ENCODE measurements at regions not wholly inside any gene's neighbourhood (a gene's known extent, or its start where the extent isn't known, plus 50 kb on each side); places are given as distances from the start of the nearest gene placed in this dataset.

DNA sequence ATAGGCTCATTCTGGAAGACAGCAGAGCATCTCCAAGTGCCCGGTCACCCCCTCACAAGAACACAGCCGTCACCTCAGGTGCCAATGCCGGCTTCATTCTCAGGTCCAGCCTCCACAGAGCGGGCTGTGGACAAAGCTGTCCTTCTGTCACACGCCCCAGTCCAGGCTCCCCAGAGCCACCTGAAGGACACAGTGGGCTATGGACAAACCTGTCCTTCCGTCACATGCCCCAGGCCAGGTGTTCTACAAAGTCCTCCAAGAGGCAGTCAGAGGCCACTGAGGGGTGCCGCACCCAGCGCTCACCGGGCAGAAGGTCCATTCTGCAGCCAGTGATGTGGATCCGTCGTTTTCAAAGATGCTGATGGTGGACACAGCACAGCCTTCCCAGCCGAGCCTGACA lies 173.2 kb upstream of the PPP2R2D start:
- no peak for DNase-seq (ENCODE audit: low read depth, low spot score)
- in situ Hi-C loops (cut with HindIII; ENCODE audit: low pct_unique_long_range_greater_than_20kb, low sequenced_read_pairs): no loop called here

DNA sequence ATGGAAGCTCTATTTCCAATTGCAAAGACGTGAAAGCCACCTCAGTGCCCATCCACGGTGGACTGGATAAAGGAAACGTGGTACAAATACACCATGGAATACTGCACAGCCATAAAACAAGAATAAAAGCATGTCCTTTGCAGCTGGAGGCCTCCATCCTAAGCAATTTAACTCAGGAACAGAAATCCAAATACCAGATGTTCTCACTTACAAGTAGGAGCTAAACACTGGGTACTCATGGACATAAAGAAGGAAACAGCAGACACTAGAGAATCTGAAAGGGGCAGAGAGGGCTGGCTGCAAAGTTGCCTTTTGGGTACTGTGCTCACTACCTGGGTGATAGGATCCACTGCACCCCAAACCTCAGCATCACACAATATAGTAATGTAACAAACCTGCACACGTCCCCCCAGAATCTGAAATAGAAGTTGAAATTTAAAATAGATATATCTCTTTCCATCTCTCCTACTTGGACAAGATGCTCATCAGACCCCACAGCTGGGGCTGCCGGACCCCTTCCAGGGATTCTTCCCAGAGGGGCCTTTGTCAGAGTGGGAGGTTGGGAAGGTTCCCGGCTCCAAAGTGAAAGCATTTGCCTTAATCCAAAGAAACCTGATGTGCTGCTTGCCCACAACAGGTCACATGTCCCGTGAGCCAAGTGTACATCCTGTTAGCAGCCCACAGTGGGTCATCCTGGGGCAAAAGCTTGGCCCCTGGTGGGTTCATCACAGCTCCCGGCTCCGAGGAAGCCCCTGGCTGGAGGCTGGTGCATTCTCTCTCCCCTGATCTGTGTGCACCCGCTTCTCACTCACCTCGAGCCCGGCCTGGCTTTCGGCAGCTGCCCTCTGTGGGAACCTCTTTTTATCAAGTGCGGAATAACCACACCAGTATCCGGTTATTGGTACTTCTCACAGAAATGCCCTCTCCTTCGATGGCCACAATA lies 172.3 kb upstream of the PPP2R2D start:
- in situ Hi-C loops (cut with HindIII; ENCODE audit: low pct_unique_long_range_greater_than_20kb, low sequenced_read_pairs): no loop called here
- no peak for DNase-seq (ENCODE audit: low read depth, low spot score)

DNA sequence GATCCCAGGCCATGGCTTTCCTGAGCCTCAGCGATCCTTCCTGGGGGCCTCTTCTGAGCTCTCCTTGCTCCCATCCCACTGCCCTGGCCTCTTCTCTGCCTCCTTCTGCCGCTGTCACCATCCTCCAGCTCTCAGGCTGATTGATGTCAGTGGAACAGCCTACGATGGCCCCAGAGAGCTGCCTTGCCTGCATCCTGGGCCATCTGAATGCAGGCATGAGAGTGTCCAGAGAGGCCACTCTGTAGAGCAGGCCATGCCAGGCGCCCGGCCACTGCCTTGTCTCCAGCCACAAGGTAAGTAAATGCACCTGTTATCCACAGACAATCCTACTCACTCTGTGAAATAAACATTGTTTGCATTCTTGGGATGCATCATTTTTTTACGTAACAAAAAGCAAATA lies 171.4 kb upstream of the PPP2R2D start:
- in situ Hi-C loops (cut with HindIII; ENCODE audit: low pct_unique_long_range_greater_than_20kb, low sequenced_read_pairs): no loop called here
- DNase-seq (ENCODE audit: low read depth, low spot score): no peak

DNA sequence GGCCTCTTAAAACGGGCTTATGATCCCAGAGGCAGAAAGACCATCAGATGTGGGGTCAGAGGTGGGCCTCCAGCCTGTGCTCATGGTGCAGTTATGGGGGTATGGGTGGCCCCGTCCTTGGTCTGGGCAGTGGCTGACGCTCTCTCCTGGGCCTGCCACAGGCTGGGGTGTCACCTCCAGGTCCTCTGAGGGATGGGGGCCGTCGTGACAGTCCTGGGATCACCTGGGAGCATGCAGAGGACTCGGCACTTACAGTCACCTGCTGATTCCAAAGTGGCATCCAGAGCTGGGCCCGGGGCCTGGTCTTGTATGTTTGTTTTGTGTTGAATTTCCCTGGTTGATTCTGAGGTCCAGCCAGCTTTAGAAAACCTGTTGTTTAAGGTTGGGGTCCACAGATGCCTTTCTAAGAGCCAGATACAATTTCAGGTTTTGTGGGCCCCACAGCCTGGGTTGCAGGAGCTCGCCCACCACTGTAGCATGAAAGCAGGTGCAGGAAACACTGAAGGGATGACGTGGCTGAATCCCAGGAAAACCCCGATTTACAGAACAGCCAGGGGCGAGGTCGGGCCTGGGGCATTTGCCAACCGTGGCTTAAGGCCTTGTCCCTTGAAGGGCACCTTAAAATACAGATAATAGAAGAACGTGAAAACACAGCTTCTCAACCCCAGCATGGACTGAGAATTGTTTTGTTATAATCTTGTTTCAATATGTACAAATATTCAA lies 170.7 kb upstream of the PPP2R2D start:
- DNase-seq (ENCODE audit: low read depth, low spot score): no peak
- in situ Hi-C loops (cut with HindIII; ENCODE audit: low pct_unique_long_range_greater_than_20kb, low sequenced_read_pairs): no loop called here

DNA sequence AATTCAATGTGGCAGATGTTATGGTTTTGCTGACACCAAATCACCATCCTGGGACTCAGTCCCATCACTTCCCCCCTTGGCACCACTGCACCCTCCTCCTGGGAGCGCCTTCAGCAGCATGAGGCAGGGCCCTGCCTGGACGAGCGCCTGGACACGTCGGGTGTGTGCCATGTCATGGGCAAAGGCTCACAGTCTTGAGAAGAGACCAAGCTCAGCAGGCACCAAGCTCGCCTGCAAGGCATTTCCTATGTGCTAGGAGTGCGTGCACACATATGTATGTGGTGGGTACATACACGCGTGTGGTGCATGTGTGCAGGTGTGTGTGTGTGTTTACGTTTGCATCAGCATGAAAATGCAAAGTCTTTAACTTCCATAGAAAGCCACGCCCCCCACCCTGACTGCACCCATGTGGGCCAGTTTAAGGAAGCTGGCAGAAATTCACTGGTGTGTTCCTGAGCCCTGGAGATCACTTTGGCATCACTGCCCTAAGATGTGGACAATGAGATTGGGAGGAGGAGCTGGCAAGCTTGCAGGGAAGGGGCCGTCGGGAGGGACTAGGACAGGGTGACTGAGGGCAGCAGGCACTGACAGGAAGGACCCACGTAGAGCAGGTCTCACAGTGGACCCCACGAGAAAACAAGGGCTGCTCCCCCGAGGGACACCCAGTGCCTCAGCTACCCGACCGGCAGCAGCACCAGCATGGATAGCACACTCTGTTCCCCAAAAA lies 169.9 kb upstream of the PPP2R2D start:
- DNase-seq (ENCODE audit: low read depth, low spot score): no peak
- in situ Hi-C loops (cut with HindIII; ENCODE audit: low pct_unique_long_range_greater_than_20kb, low sequenced_read_pairs): no loop called here

DNA sequence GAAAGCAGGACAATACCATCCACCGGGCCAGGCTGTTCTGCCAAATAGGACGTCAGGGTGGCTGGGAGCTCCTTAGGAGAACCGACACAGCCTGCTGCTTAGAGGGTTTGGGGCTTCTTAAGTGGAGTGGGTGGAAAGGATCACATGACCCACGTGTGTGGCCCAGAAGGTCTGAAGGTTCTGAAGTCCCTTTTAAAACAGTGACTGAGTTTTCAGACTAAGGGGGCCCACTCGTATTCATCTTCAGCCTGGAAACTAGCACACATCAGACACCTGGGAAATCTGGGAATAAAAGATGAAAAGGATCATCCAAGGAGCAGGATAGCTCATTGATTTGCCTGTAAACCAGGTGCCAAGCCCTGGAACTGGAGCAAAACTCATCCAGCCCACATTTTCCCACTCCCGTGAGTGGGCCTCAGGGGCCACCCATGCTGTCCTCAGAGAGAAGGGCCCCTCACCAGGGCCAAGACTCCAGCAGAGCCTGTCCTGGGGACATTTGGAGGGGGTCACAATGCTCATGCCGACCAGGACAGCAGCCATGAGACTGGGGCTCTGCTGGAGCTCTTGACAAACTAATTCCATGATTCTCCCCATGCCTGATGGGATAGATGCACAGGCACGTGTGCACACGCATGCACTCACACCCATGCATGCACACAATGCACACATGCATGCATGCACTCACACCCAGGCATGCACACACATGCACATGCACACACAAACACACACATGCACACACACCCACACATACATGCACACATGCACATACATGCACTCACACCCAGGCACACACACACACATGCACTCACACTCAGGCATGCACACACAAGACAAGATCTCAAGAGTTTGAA lies 168.8 kb upstream of the PPP2R2D start:
- in situ Hi-C loops (cut with HindIII; ENCODE audit: low pct_unique_long_range_greater_than_20kb, low sequenced_read_pairs): no loop called here
- no peak for DNase-seq (ENCODE audit: low read depth, low spot score)

DNA sequence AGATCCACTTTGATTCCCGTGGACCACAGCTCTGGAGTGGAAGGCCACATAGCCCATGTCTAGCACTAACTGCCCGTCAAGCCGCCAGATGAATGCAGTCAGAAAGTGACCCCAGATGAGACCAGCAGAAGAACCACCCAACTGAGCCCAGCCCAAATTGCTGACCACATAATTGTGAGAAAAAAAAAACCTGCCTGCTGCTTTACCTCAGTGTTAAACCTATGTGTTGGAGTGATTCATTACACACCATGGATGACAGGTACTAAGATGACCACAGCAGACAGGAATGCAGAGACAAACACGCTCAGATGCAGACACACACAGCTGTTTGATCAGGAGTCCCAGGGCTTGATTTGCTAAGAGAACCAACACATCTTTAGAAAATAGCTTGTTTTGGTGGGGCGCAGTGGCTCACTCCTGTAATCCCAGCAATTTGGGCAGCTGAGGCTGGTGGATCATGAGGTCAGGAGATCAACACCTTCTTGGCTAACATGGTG lies 168.1 kb upstream of the PPP2R2D start:
- DNase-seq (ENCODE audit: low read depth, low spot score): no peak
- in situ Hi-C loops (cut with HindIII; ENCODE audit: low pct_unique_long_range_greater_than_20kb, low sequenced_read_pairs): no loop called here

DNA sequence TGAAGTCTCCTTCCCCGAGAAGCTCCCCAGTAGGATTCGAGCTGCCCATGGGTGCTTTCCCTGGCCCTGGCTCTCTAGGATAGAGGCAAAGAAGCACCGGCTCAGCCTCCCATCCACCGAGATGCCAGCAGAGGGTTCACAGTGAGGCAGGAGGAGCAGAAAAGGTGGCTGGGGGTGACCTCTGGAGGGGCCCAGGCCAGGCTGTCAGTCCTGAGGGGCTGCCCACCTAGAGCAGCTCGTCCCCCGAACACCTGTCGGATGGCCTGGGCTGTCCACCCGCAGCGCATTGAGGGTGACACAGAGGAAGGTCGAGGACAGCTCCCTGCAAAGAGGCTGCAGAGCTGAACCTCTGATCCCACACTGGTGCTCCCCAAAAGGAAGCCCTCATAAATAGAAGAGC lies 167.2 kb upstream of the PPP2R2D start:
- in situ Hi-C loops (cut with HindIII; ENCODE audit: low pct_unique_long_range_greater_than_20kb, low sequenced_read_pairs): no loop called here
- no peak for DNase-seq (ENCODE audit: low read depth, low spot score)

DNA sequence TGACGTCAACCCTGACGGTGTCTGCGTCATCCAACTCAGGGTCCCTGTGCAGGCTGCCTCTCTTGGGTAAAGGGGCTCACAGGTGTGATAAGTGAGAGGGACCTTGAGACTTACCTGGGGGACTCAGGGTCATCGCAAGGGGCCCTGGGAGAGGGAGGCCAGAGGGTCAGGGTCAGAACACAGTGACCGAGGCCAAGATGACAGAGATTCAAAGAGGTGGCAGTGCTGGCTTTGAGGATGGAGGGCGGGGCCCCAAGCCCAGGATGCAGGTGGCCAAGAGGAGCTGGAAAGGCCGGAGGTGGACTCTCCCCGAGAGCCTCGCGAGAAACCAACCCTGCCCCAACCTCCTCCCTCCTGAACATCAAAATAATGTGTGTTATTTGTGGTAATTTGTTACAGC lies 165.2 kb upstream of the PPP2R2D start:
- no peak for DNase-seq (ENCODE audit: low read depth, low spot score)
- in situ Hi-C loops (cut with HindIII; ENCODE audit: low pct_unique_long_range_greater_than_20kb, low sequenced_read_pairs): no loop called here

DNA sequence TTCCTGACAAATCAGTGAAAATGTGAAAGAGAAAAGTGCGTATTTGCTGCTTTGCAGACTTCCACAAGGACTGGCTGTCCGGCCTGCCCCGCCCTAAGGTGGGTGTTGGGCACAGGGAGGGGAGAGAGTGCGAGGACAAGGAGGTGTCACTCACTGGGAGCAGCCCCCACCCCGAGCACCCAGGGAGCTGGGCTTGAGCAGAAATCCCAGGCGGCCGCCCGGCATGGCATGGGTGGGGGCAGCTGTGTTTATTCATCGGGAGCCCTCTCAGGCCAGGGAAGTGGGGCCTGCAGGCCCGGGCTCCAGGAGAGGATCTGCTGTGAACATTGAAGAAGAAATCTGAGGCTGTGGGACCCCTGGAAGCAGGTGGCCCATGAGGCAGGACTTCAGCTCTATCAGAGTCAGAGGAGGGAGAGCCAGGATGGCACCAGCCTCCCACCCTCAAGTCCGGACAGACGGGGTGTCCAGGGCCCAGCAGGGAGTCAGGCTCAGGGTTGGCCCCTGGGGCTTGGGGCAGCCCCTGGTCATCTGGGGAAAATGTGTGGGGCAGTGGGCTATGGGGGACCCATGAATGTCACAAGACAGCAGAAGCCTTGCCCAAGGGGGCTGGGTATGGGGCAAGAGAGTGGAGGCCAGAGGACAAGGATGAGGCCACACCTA lies 164.4 kb upstream of the PPP2R2D start:
- DNase-seq (ENCODE audit: low read depth, low spot score): no peak
- in situ Hi-C loops (cut with HindIII; ENCODE audit: low pct_unique_long_range_greater_than_20kb, low sequenced_read_pairs): no loop called here

DNA sequence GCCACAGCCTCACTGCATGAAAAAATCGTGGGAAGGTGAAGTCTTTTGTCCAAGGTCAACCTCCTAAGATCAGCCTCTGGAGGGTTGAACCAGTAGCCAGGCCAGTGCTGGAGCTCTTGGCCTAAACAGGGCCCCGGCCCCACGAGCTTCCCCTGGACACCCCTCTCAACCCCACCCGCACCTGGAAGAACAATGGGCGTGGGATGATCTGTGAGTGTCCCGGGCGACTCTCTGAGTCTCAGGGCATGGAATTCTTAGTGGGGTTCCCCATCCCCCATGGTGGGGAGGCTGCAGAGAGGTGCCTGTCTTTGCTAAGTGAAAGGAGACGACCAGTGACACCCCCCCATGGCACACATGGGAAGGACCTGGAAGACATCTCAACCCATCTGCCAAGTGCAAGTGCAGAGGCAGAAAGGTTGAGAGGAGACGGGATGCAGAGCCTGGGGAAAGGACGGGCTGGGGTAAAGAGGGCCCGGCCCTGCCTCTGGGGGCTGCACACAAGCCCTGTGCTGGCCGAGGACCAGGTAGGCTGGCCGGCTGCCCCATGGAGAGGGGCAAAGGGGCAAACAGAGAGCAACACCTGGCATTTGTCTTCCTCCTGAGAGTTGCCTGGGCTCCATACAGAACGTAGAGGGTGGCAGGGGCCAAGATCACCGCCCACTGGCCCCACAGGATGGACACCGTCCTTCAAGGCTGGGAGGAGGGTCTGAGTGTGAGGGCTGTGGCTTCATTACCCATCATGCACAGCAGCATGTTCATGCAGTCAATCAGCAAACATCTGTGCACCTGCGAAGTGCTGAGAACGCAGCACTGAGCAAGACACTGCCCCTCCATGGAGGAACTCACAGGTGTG lies 163.0 kb upstream of the PPP2R2D start:
- DNase-seq (ENCODE audit: low read depth, low spot score): no peak
- in situ Hi-C loops (cut with HindIII; ENCODE audit: low pct_unique_long_range_greater_than_20kb, low sequenced_read_pairs): no loop called here

DNA sequence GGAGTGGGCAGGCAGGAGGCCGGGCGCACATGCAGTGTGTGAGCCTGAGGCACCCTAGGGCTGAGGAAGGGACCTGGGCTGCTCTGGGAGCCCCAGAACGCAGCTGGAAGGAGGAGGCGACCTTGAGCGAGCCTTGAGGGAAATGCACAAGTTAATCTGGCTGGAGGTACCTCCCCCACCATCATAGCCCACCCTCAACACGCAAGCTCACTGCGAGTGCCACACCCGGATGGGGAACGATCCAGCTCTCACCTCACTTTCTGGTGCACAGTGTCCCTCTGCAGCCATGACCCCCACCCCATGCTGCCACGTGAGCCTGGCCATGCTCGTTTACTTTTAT lies 162.4 kb upstream of the PPP2R2D start:
- in situ Hi-C loops (cut with HindIII; ENCODE audit: low pct_unique_long_range_greater_than_20kb, low sequenced_read_pairs): no loop called here
- no peak for DNase-seq (ENCODE audit: low read depth, low spot score)

DNA sequence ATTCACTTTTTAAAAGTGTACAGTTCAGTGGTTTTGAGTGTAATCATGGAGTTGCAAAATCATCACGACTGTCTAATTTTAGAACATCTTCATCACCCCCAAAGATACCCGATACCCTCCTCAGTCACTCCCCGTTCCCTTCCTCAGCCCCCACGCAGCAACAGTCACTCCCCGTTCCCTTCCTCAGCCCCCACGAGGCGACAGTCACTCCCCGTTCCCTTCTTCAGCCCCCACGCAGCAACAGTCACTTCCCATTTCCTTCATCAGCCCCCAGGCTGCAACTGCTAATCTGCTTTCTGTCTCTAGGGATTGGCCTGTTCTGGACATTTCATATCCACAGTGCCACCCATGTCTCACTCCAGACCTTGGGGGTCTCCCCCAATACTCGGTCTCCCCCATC lies 161.6 kb upstream of the PPP2R2D start:
- in situ Hi-C loops (cut with HindIII; ENCODE audit: low pct_unique_long_range_greater_than_20kb, low sequenced_read_pairs): no loop called here

DNA sequence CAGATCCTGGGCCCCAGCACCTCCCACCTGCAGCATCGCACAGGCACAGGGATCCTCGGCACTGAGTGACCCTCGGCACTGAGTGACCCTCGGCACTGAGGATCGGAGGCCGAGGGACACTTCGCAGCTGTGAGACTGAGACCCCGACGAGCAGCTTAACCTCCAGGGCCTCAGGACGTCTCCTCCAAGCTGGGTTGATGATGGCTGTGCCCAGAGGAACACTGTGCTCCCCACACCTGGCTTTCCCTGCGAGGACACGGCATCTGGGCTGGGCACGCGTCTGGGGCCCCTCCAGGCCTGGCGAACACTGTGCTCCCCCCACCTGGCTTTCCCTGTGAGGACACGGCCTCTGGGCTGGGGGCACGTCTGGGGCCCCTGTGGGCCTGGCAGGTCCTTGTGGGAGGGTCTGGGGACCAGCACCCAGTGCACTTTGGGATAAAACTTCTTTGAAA lies 158.3 kb upstream of the PPP2R2D start:
- in situ Hi-C loops (cut with HindIII; ENCODE audit: low pct_unique_long_range_greater_than_20kb, low sequenced_read_pairs): no loop called here
- no peak for DNase-seq (ENCODE audit: low read depth, low spot score)

More for the DNA sequence above, 161.6 kb upstream of the PPP2R2D start:
- DNase-seq (ENCODE audit: low read depth, low spot score): no peak

DNA sequence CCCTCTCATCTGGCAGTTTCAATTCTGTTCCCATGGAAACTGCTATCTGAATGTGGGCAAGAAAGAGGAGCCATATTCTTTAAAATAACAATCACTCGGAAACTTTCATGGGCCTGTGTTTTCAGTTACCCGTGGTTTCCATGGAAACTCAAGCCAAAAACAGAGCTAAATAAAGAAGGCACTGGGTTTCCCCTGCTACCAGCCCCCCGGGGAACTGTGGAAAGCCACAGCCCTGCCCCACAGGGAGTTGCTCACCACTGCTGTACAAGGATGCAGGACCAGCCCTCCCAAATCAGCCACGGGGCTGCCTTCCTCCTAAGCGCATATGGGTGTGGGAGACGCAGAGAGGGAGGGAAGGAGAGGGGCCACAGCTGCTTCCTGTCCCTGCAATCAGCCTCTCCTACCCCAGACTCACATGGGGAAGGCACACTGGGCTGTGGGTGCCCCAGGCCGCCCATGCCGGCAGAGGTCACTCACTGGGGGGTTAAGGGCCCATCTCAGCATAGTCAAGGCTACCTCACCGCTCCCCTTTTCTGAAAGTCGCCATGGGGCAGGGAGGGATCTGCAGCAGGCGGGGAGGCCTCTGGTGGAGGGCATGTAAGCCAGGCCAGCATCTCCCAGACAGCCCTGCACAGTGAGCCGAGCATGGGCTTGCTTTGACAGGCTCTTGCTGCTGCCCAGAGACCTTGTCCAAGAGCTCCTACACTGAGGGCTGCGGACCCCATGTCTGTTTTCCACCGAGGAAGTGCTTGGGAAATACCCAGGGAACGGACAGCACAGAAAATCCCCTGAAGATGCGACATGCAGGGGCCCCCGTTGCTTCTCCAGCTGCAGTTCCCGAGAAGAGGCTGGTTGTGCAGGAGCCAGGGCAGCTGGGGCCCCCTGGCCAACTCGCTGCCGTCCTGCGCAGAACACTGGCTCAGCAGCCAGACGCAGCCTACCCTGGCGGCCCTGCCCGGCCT lies 157.3 kb upstream of the PPP2R2D start:
- in situ Hi-C loops (cut with HindIII; ENCODE audit: low pct_unique_long_range_greater_than_20kb, low sequenced_read_pairs): no loop called here

More for the DNA sequence above, 157.3 kb upstream of the PPP2R2D start:
- no peak for DNase-seq (ENCODE audit: low read depth, low spot score)
